Testis (tissue), 2 donors: ENCODE measurements at regions not wholly inside any gene's neighbourhood (a gene's known extent, or its start where the extent isn't known, plus 50 kb on each side); places are given as distances from the start of the nearest gene placed in this dataset.

ENCODE experiments used
- DNase-seq: peaks from one replicate; pipeline ENCODE4 v3.0.0-alpha.2; 2019
- H3K27ac ChIP-seq, 2 donors: fragments of 200-600 bp; sonication (generic); one replicate each; pipeline ENCODE4 v1.5.1; 2019
- H3K27me3 ChIP-seq: fragments of 200-600 bp; sonication (generic); one replicate; pipeline ENCODE4 v1.5.1; 2019
- H3K36me3 ChIP-seq: fragments of 200-600 bp; sonication (generic); one replicate; pipeline ENCODE4 v1.5.1; 2017; ENCODE audit warnings: low read depth; ENCODE audit errors: missing control alignments
- H3K4me1 ChIP-seq: fragments of 200-600 bp; sonication (generic); one replicate; pipeline ENCODE4 v1.5.1; 2019
- H3K4me3 ChIP-seq, 2 donors: fragments of 200-600 bp; sonication (generic); one replicate each; pipeline ENCODE4 v1.5.1; 2017 to 2019
- H3K9me3 ChIP-seq: fragments of 200-600 bp; sonication (generic); one replicate; pipeline ENCODE4 v1.5.1; 2017
- CTCF ChIP-seq, 3 experiments: fragments of 450-650 bp in 2 of 3; fragments of 200-600 bp in 1 of 3; sonication (generic) in 1 of 3; IDR thresholded peaks; one replicate each; pipeline ENCODE4 v1.5.1; 2016 to 2019; ENCODE audit warnings: antibody characterized with exemption in 3 of 3, mild to moderate bottlenecking in 2 of 3, moderate library complexity in 1 of 3
- POLR2A ChIP-seq: fragments of 450-650 bp; IDR thresholded peaks from one replicate; pipeline ENCODE4 v1.6.1; 2017; ENCODE audit warnings: antibody characterized with exemption, mild to moderate bottlenecking, moderate library complexity
- WGBS, 2 donors: methylation state at CpG; one replicate each; pipeline ENCODE4 v1.1.5; 2018; 5-methylcytosine and 5-hydroxymethylcytosine counted together
- intact Hi-C: fragments of 100-400 bp; cut with DNase I; formaldehyde crosslinking; loops from one replicate; pipeline ENCODE4 v1.15.1; 2023; ENCODE audit warnings: low total_unique reads

- 60 to 66% methylated on average over 5 of the region's 5 CpGs for WGBS, 2 donors
- no peaks in the 10 kb centered on the region for H3K36me3 ChIP-seq
- no peak overlapping the region for H3K27ac ChIP-seq
These were observed 302.1 kb upstream of the SPAG17 start for GRCh38 chr1:118487091-118487490.

GRCh38 chr1:118486199-118486598 is 301.2 kb upstream of the SPAG17 start:
- intact Hi-C loops, result no loop called here
- no peaks in the 10 kb centered on the region for H3K4me1 ChIP-seq
- WGBS, 2 donors, result 55 to 66% methylated on average over 7 of the region's 7 CpGs
- no peak for TF ChIP-seq CTCF (IDR thresholded peaks at IDR 0.05)
- no peak for TF ChIP-seq POLR2A
- no peak overlapping the region for H3K4me3 ChIP-seq
- no peaks in the 10 kb centered on the region for H3K27me3 ChIP-seq
- no peaks in the 10 kb centered on the region for H3K9me3 ChIP-seq
- no peak for DNase-seq
- no peak overlapping the region for H3K27ac ChIP-seq
- no peaks in the 10 kb centered on the region for H3K36me3 ChIP-seq

More at GRCh38 chr1:118487091-118487490, 302.1 kb upstream of the SPAG17 start:
- Histone ChIP-seq H3K4me3 (no peak overlapping the region), H3K9me3 (no peaks in the 10 kb centered on the region), H3K27me3 (no peaks in the 10 kb centered on the region), H3K4me1 (no peaks in the 10 kb centered on the region)
- intact Hi-C loops, result no loop called here
- no peak for TF ChIP-seq CTCF (IDR thresholded peaks at IDR 0.05)
- TF ChIP-seq POLR2A, result no peak
- DNase-seq, result no peak

GRCh38 chr1:118485757-118486156 is 300.7 kb upstream of the SPAG17 start:
- no peak overlapping the region for H3K4me3 ChIP-seq
- H3K27me3 ChIP-seq, result no peaks in the 10 kb centered on the region
- WGBS, 2 donors, result 56 to 58% methylated on average over 1 of the region's 1 CpG
- H3K27ac ChIP-seq, result no peak overlapping the region
- TF ChIP-seq CTCF (IDR thresholded peaks at IDR 0.05), result no peak
- TF ChIP-seq POLR2A, result no peak
- no peaks in the 10 kb centered on the region for H3K36me3 ChIP-seq
- intact Hi-C loops, result no loop called here
- H3K9me3 ChIP-seq, result no peaks in the 10 kb centered on the region
- DNase-seq, result no peak
- no peaks in the 10 kb centered on the region for H3K4me1 ChIP-seq

- H3K4me1 ChIP-seq, result no peaks in the 10 kb centered on the region
- intact Hi-C loops, result no loop called here
- no peaks in the 10 kb centered on the region for H3K27me3 ChIP-seq
- H3K4me3 ChIP-seq, result no peak overlapping the region
- no peaks in the 10 kb centered on the region for H3K36me3 ChIP-seq
- TF ChIP-seq CTCF (IDR thresholded peaks at IDR 0.05) (no peak), POLR2A (no peak)
- no peak for DNase-seq
- WGBS, 2 donors, result 26 to 68% methylated on average over 1 of the region's 1 CpG
- H3K9me3 ChIP-seq, result no peaks in the 10 kb centered on the region
- no peak overlapping the region for H3K27ac ChIP-seq
These were observed 299.9 kb upstream of the SPAG17 start for GRCh38 chr1:118484893-118485292.

GRCh38 chr1:118483245-118484006 is 298.4 kb upstream of the SPAG17 start:
- Histone ChIP-seq H3K9me3 (no peaks in the 10 kb centered on the region), H3K27me3 (no peaks in the 10 kb centered on the region), H3K27ac (no peak overlapping the region), H3K36me3 (no peaks in the 10 kb centered on the region), H3K4me3 (no peak overlapping the region), H3K4me1 (no peaks in the 10 kb centered on the region)
- 86 to 91% methylated on average over 3 of the region's 3 CpGs for WGBS, 2 donors
- intact Hi-C loops, result no loop called here
- TF ChIP-seq CTCF (IDR thresholded peaks at IDR 0.05) (no peak), POLR2A (no peak)
- DNase-seq, result no peak
